ENCODE measurements at regions not wholly inside any gene's neighbourhood (a gene's known extent, or its start where the extent isn't known, plus 50 kb on each side); places are given as distances from the start of the nearest gene placed in this dataset.

DNA sequence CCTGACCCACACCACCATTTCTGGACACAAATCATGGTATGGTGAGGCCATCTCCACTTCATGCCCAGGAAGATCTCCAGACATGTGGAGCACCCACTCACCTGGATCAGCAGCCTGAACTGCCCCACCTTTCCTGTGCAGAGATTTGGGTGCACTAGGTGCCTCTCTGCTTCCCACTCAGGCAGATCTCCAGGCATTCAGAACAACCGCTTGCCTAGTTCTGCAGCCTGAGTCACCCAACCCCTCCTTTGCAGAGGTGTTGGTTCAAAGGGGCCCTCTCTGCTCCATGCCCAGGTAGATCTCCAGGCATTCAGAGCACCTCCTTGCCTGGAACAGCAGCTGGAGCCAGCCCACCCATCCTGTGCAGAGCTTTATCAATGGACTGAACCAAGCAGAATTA is 620.8 kb downstream of the LRRIQ3 start:
- peaks cover 0 to 3% (median 0%) of the 10 kb centered on the region in 3 donors for H3K9me3 ChIP-seq (ENCODE audit: control insufficient read depth in 3 of 3, low read length in 3 of 3)
- no peaks in the 10 kb centered on the region for H3K4me1 ChIP-seq (ENCODE audit: control insufficient read depth in 3 of 3, insufficient read depth in 3 of 3, low read length in 3 of 3)
- H3K4me3 ChIP-seq (ENCODE audit: low read length in 3 of 3), result no peak overlapping the region
- no peak overlapping the region for H3K27ac ChIP-seq (ENCODE audit: low read depth, low read length)
- H3K27me3 ChIP-seq (ENCODE audit: control insufficient read depth in 3 of 3, insufficient read depth in 3 of 3, low read length in 3 of 3), result no peaks in the 10 kb centered on the region
- no peaks in the 10 kb centered on the region for H3K36me3 ChIP-seq (ENCODE audit: control insufficient read depth in 3 of 3, insufficient read depth in 3 of 3, low read length in 3 of 3)
- H3K9ac ChIP-seq (ENCODE audit: low read depth in 1 of 3, low read length in 3 of 3), result no peak overlapping the region

DNA sequence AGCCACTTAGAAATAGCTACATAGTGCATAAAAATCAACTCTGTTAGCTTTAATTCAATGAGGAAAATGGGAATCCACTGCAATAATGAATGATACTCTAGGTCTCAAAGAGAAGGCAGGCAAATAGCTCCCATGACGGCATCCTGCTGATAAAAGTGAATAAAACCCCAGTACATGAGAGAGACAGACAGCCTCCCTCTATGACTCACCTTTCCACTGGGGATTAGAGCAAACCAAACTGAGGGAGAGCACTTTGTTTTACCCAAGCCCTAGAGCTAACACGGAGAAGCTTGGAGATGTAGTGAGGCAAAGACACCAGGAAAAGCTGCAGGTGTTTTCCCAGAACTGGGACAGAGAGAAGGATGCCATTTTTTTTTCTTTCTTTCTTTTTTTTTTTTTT is 621.9 kb downstream of the LRRIQ3 start:
- H3K4me3 ChIP-seq (ENCODE audit: low read length in 3 of 3), result no peak overlapping the region
- H3K27me3 ChIP-seq (ENCODE audit: control insufficient read depth in 3 of 3, insufficient read depth in 3 of 3, low read length in 3 of 3), result no peaks in the 10 kb centered on the region
- H3K27ac ChIP-seq (ENCODE audit: low read depth, low read length), result no peak overlapping the region
- H3K9ac ChIP-seq (ENCODE audit: low read depth in 1 of 3, low read length in 3 of 3), result no peak overlapping the region
- no peaks in the 10 kb centered on the region for H3K4me1 ChIP-seq (ENCODE audit: control insufficient read depth in 3 of 3, insufficient read depth in 3 of 3, low read length in 3 of 3)
- H3K9me3 ChIP-seq (ENCODE audit: control insufficient read depth in 3 of 3, low read length in 3 of 3), result peaks cover 0 to 3% (median 0%) of the 10 kb centered on the region in 3 donors
- H3K36me3 ChIP-seq (ENCODE audit: control insufficient read depth in 3 of 3, insufficient read depth in 3 of 3, low read length in 3 of 3), result no peaks in the 10 kb centered on the region

DNA sequence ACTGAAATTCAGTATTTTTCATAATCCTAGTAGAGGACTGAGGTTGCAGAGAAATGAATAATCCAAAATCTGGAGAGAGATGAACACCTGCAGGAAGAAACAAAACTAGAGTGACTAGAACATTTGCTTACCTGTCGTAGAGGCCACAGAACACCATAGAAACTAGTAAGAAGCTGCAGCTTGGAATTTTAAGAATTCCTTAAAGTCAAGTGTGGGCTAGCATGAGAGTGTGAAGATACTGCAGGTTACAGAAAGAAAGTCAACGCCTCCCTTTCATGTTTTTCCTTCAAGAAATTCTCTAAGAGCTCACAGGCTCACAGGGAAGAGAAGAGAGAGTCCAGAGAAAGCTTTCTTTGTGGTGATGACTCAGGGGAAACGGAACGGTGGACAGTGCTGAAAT is 633.7 kb downstream of the LRRIQ3 start:
- no peak overlapping the region for H3K9ac ChIP-seq (ENCODE audit: low read depth in 1 of 3, low read length in 3 of 3)
- no peak overlapping the region for H3K27ac ChIP-seq (ENCODE audit: low read depth, low read length)
- no peaks in the 10 kb centered on the region for H3K9me3 ChIP-seq (ENCODE audit: control insufficient read depth in 3 of 3, low read length in 3 of 3)
- H3K4me1 ChIP-seq (ENCODE audit: control insufficient read depth in 3 of 3, insufficient read depth in 3 of 3, low read length in 3 of 3), result no peaks in the 10 kb centered on the region
- no peaks in the 10 kb centered on the region for H3K27me3 ChIP-seq (ENCODE audit: control insufficient read depth in 3 of 3, insufficient read depth in 3 of 3, low read length in 3 of 3)
- no peak overlapping the region for H3K4me3 ChIP-seq (ENCODE audit: low read length in 3 of 3)
- H3K36me3 ChIP-seq (ENCODE audit: control insufficient read depth in 3 of 3, insufficient read depth in 3 of 3, low read length in 3 of 3), result no peaks in the 10 kb centered on the region

DNA sequence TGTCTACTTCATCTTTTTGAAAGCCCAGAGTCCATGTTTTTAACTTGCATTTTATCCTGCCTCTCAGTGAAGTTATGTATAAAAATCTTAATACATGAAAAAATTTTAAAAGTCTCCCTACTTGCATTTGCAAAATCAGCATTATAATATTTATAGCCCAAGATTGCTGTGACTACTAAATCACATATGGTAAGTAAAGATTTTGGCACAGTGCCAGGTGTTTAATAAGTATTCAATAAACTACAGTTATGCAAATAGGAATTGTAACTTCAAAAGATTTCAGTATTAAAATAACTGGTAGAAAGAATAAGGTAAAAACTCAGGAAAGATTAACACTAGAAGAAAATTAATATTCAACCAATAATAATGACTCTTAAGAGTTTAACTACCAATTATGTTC is 641.7 kb downstream of the LRRIQ3 start:
- no peak overlapping the region for H3K4me3 ChIP-seq (ENCODE audit: low read length in 3 of 3)
- no peaks in the 10 kb centered on the region for H3K9me3 ChIP-seq (ENCODE audit: control insufficient read depth in 3 of 3, low read length in 3 of 3)
- no peaks in the 10 kb centered on the region for H3K36me3 ChIP-seq (ENCODE audit: control insufficient read depth in 3 of 3, insufficient read depth in 3 of 3, low read length in 3 of 3)
- no peak overlapping the region for H3K9ac ChIP-seq (ENCODE audit: low read depth in 1 of 3, low read length in 3 of 3)
- no peaks in the 10 kb centered on the region for H3K4me1 ChIP-seq (ENCODE audit: control insufficient read depth in 3 of 3, insufficient read depth in 3 of 3, low read length in 3 of 3)
- no peaks in the 10 kb centered on the region for H3K27me3 ChIP-seq (ENCODE audit: control insufficient read depth in 3 of 3, insufficient read depth in 3 of 3, low read length in 3 of 3)
- no peak overlapping the region for H3K27ac ChIP-seq (ENCODE audit: low read depth, low read length)

DNA sequence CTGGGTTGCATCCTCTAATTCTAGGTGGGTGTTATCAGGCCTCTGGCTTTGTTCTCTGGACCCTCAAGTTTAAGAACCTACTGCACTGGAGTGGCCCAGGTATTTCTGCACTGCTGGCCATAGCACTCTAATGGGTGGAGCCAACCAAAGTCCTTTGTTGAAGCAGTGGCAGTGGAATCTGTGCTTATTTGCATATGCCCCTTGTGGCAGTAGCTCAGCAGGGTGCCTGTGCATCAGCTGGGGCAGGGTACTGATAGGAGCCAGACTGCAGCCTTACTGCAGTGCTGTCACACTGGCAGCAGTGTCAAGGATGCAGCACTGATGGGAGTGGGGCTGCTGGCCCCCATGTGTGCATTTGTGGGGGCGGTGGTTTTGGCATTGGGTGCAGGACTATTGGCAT is 660.6 kb downstream of the LRRIQ3 start:
- H3K27ac ChIP-seq (ENCODE audit: low read depth, low read length), result no peak overlapping the region
- H3K9me3 ChIP-seq (ENCODE audit: control insufficient read depth in 3 of 3, low read length in 3 of 3), result peaks cover 0 to 5% (median 0%) of the 10 kb centered on the region in 3 donors
- no peaks in the 10 kb centered on the region for H3K36me3 ChIP-seq (ENCODE audit: control insufficient read depth in 3 of 3, insufficient read depth in 3 of 3, low read length in 3 of 3)
- H3K4me3 ChIP-seq (ENCODE audit: low read length in 3 of 3), result no peak overlapping the region
- no peaks in the 10 kb centered on the region for H3K27me3 ChIP-seq (ENCODE audit: control insufficient read depth in 3 of 3, insufficient read depth in 3 of 3, low read length in 3 of 3)
- no peak overlapping the region for H3K9ac ChIP-seq (ENCODE audit: low read depth in 1 of 3, low read length in 3 of 3)
- H3K4me1 ChIP-seq (ENCODE audit: control insufficient read depth in 3 of 3, insufficient read depth in 3 of 3, low read length in 3 of 3), result no peaks in the 10 kb centered on the region

DNA sequence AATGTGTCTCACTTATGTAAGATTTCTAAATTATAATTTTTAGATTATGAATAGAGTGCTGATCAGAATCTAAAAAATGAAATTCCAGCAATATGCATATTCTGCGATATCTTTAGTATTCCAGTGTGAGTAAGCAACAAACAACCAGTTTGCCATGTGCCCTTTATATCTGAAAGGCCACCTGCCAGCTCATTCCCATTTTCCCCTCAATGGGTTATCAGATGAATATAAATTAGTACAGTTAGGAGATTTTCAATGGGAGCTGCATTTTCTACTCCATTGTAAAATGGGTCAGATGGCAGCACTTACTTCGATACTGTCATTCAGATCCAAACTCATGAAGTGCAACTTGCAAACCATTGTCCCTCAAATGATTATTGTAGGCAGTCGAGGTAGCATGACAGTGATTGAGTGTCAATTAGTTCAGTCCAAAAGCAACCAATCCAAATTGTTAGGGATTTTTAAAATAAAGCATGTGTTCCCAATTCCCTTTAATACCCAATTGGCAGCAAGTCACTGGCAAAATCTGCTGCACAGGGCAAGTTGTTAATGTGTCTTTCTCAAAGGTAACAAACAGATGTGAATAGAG is 680.3 kb downstream of the LRRIQ3 start:
- H3K9me3 ChIP-seq (ENCODE audit: control insufficient read depth in 3 of 3, low read length in 3 of 3), result no peaks in the 10 kb centered on the region
- no peak overlapping the region for H3K9ac ChIP-seq (ENCODE audit: low read depth in 1 of 3, low read length in 3 of 3)
- H3K27me3 ChIP-seq (ENCODE audit: control insufficient read depth in 3 of 3, insufficient read depth in 3 of 3, low read length in 3 of 3), result no peaks in the 10 kb centered on the region
- H3K4me1 ChIP-seq (ENCODE audit: control insufficient read depth in 3 of 3, insufficient read depth in 3 of 3, low read length in 3 of 3), result no peaks in the 10 kb centered on the region
- H3K4me3 ChIP-seq (ENCODE audit: low read length in 3 of 3), result no peak overlapping the region
- H3K27ac ChIP-seq (ENCODE audit: low read depth, low read length), result no peak overlapping the region
- H3K36me3 ChIP-seq (ENCODE audit: control insufficient read depth in 3 of 3, insufficient read depth in 3 of 3, low read length in 3 of 3), result no peaks in the 10 kb centered on the region

DNA sequence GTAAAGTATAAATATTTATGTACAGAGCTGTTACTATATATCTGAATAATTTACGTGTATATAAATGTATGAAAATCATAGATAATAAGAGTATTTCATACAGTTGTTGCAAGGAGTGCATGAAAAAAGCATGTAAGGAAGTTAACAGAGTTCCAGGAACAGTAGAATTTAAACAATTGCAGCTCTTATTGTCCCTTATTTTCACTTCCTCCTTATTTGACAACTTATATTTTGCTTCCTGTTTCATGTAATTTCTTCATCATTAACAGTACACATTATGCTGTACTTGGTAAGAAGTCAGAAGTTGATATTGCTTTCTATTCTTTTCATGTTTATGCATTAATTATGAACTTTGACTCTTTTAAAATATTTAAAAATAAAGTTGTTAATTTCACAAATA is 681.5 kb downstream of the LRRIQ3 start:
- Histone ChIP-seq H3K27ac (ENCODE audit: low read depth, low read length) (no peak overlapping the region), H3K9ac (ENCODE audit: low read depth in 1 of 3, low read length in 3 of 3) (no peak overlapping the region), H3K9me3 (ENCODE audit: control insufficient read depth in 3 of 3, low read length in 3 of 3) (no peaks in the 10 kb centered on the region), H3K36me3 (ENCODE audit: control insufficient read depth in 3 of 3, insufficient read depth in 3 of 3, low read length in 3 of 3) (no peaks in the 10 kb centered on the region), H3K27me3 (ENCODE audit: control insufficient read depth in 3 of 3, insufficient read depth in 3 of 3, low read length in 3 of 3) (no peaks in the 10 kb centered on the region), H3K4me3 (ENCODE audit: low read length in 3 of 3) (no peak overlapping the region), H3K4me1 (ENCODE audit: control insufficient read depth in 3 of 3, insufficient read depth in 3 of 3, low read length in 3 of 3) (no peaks in the 10 kb centered on the region)

DNA sequence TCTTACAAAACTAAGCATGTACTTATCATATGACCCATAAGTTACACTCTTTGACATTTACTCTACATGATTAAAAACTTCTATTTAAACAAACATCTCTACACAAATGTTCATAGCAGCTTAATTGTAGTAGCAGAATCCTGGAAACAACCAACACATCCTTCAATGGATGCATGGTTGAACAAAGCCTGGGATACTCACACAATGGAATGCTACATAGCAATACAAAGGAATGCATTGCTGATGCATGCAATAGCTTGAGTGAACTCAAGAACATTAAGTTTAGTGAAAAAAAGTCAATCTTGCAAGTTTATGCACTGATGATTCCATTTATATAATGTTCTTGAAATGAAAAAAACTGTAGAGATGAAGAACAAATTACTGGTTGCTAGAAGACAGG is 686.9 kb downstream of the LRRIQ3 start:
- H3K9me3 ChIP-seq (ENCODE audit: control insufficient read depth in 3 of 3, low read length in 3 of 3), result no peaks in the 10 kb centered on the region
- no peak overlapping the region for H3K4me3 ChIP-seq (ENCODE audit: low read length in 3 of 3)
- H3K27ac ChIP-seq (ENCODE audit: low read depth, low read length), result no peak overlapping the region
- no peak overlapping the region for H3K9ac ChIP-seq (ENCODE audit: low read depth in 1 of 3, low read length in 3 of 3)
- H3K36me3 ChIP-seq (ENCODE audit: control insufficient read depth in 3 of 3, insufficient read depth in 3 of 3, low read length in 3 of 3), result no peaks in the 10 kb centered on the region
- no peaks in the 10 kb centered on the region for H3K4me1 ChIP-seq (ENCODE audit: control insufficient read depth in 3 of 3, insufficient read depth in 3 of 3, low read length in 3 of 3)
- no peaks in the 10 kb centered on the region for H3K27me3 ChIP-seq (ENCODE audit: control insufficient read depth in 3 of 3, insufficient read depth in 3 of 3, low read length in 3 of 3)

DNA sequence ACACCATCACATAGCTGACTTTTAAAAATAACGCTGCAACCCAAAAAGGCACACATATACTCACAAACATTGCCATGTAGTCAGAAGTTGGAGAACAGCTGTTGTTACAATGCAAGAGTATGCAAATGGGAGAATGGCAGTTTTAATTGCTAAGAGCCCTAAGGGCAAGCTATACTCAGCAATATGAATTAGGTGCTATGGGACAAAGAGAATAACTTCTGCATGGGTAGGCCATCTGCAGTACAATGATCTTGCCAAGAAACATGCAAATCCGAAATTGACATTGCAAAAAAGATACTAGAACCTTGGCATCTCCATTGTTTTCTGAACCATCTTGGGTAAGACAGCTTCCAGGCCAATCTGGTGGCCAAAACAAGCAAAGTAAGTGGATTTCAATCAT is 697.8 kb downstream of the LRRIQ3 start:
- Histone ChIP-seq H3K27ac (ENCODE audit: low read depth, low read length) (no peak overlapping the region), H3K9me3 (ENCODE audit: control insufficient read depth in 3 of 3, low read length in 3 of 3) (no peaks in the 10 kb centered on the region), H3K4me1 (ENCODE audit: control insufficient read depth in 3 of 3, insufficient read depth in 3 of 3, low read length in 3 of 3) (no peaks in the 10 kb centered on the region), H3K9ac (ENCODE audit: low read depth in 1 of 3, low read length in 3 of 3) (no peak overlapping the region), H3K27me3 (ENCODE audit: control insufficient read depth in 3 of 3, insufficient read depth in 3 of 3, low read length in 3 of 3) (no peaks in the 10 kb centered on the region), H3K4me3 (ENCODE audit: low read length in 3 of 3) (no peak overlapping the region), H3K36me3 (ENCODE audit: control insufficient read depth in 3 of 3, insufficient read depth in 3 of 3, low read length in 3 of 3) (no peaks in the 10 kb centered on the region)

DNA sequence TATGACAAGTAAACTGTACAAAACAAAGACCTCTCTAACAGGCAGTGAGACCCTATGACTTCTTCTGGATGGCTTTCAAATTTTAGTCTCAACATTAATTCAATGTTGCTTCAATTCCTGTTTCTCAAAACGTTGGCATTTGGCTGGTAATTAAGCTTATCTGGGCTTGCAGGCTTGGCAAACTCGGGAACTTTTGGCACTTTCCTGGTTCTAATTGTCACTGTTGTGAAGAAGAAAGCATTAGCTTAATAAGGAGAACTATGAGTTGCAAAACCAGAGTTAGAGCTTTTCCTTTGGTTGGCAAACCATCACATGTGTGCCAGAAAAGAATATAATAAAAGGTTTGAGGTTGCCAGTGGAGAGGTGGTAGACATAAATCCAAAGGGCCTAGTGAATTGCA is 698.3 kb downstream of the LRRIQ3 start:
- Histone ChIP-seq H3K4me1 (ENCODE audit: control insufficient read depth in 3 of 3, insufficient read depth in 3 of 3, low read length in 3 of 3) (no peaks in the 10 kb centered on the region), H3K36me3 (ENCODE audit: control insufficient read depth in 3 of 3, insufficient read depth in 3 of 3, low read length in 3 of 3) (no peaks in the 10 kb centered on the region), H3K27ac (ENCODE audit: low read depth, low read length) (no peak overlapping the region), H3K27me3 (ENCODE audit: control insufficient read depth in 3 of 3, insufficient read depth in 3 of 3, low read length in 3 of 3) (no peaks in the 10 kb centered on the region), H3K4me3 (ENCODE audit: low read length in 3 of 3) (no peak overlapping the region), H3K9ac (ENCODE audit: low read depth in 1 of 3, low read length in 3 of 3) (no peak overlapping the region), H3K9me3 (ENCODE audit: control insufficient read depth in 3 of 3, low read length in 3 of 3) (no peaks in the 10 kb centered on the region)

DNA sequence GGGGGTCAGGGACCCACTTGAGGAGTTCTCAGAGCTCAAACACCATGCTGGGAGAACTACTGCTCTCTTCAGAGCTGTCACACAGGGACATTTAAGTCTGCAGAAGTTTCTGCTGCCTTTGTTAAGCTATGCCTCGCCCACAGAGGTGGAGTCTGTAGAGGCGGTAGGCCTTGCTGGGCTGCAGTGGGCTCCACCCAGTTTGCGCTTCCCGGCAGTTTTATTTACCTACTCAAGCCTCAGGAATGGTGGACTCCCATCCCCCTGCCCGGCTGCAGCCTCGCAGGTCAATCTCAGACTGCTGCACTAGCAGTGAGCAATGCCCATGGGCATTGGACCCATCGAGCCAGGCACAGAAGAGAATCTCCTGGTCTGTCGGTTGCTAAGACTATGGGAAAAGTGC is 706.4 kb downstream of the LRRIQ3 start:
- Histone ChIP-seq H3K36me3 (ENCODE audit: control insufficient read depth in 3 of 3, insufficient read depth in 3 of 3, low read length in 3 of 3) (no peaks in the 10 kb centered on the region), H3K4me1 (ENCODE audit: control insufficient read depth in 3 of 3, insufficient read depth in 3 of 3, low read length in 3 of 3) (no peaks in the 10 kb centered on the region), H3K9me3 (ENCODE audit: control insufficient read depth in 3 of 3, low read length in 3 of 3) (no peaks in the 10 kb centered on the region), H3K27ac (ENCODE audit: low read depth, low read length) (no peak overlapping the region), H3K27me3 (ENCODE audit: control insufficient read depth in 3 of 3, insufficient read depth in 3 of 3, low read length in 3 of 3) (no peaks in the 10 kb centered on the region), H3K4me3 (ENCODE audit: low read length in 3 of 3) (no peak overlapping the region), H3K9ac (ENCODE audit: low read depth in 1 of 3, low read length in 3 of 3) (no peak overlapping the region)

All from skeletal muscle tissue (tissue), 3 donors.